Mesendoderm (in vitro differentiated cells): ENCODE measurements at regions not wholly inside any gene's neighbourhood (a gene's known extent, or its start where the extent isn't known, plus 50 kb on each side); places are given as distances from the start of the nearest gene placed in this dataset.
"Not testable (repeated sequence)": the region's sequence is repeated elsewhere in the genome, so short reads cannot be mapped to it uniquely, and the experiment has no call there.

Experiments
- DNase-seq: peaks from one replicate; pipeline ENCODE4 v3.0.0; 2013
- H2AK5ac ChIP-seq: 2 replicates; pipeline ENCODE4 v1.6.1; 2013; ENCODE audit warnings: low read length, inconsistent platforms
- H2BK120ac ChIP-seq: 2 replicates; pipeline ENCODE4 v1.6.1; 2013; ENCODE audit warnings: low read depth, mild to moderate bottlenecking, low read length, moderate library complexity, mixed read lengths
- H2BK15ac ChIP-seq: replicated peaks from 2 replicates; pipeline ENCODE4 v1.6.1; 2013; ENCODE audit warnings: low read depth, mild to moderate bottlenecking, moderate library complexity
- H2BK5ac ChIP-seq: 2 replicates; pipeline ENCODE4 v1.6.1; 2013; ENCODE audit warnings: low read length, inconsistent platforms
- H3K18ac ChIP-seq: 2 replicates; pipeline ENCODE4 v1.6.1; 2013; ENCODE audit warnings: mild to moderate bottlenecking, low read length, mixed read lengths
- H3K23ac ChIP-seq: one replicate; pipeline ENCODE4 v1.6.1; 2013; ENCODE audit warnings: low read length
- H3K27ac ChIP-seq: 2 replicates; pipeline ENCODE4 v1.5.1; 2013; ENCODE audit warnings: low read depth, mild to moderate bottlenecking, inconsistent platforms, low read length, moderate library complexity
- H3K27me3 ChIP-seq: 2 replicates; pipeline ENCODE4 v1.6.1; 2013; ENCODE audit warnings: low read length, control low read depth, mild to moderate bottlenecking, inconsistent platforms; ENCODE audit not compliant: insufficient read depth, poor library complexity
- H3K36me3 ChIP-seq: 2 replicates; pipeline ENCODE4 v1.6.1; 2013; ENCODE audit warnings: low read length, inconsistent platforms; ENCODE audit not compliant: control insufficient read depth, insufficient read depth
- H3K4ac ChIP-seq: one replicate; pipeline ENCODE4 v1.6.1; 2013; ENCODE audit warnings: low read depth, mild to moderate bottlenecking, low read length, moderate library complexity
- H3K4me1 ChIP-seq: 2 replicates; pipeline ENCODE4 v1.6.1; 2013; ENCODE audit warnings: low read depth, low read length, inconsistent platforms; ENCODE audit not compliant: control insufficient read depth
- H3K4me2 ChIP-seq: 2 replicates; pipeline ENCODE4 v1.6.1; 2013; ENCODE audit warnings: low read length
- H3K4me3 ChIP-seq: 2 replicates; pipeline ENCODE4 v1.5.1; 2013; ENCODE audit warnings: mild to moderate bottlenecking, low read length
- H3K56ac ChIP-seq: one replicate; pipeline ENCODE4 v1.6.1; 2013; ENCODE audit warnings: low read length
- H3K79me1 ChIP-seq: 2 replicates; pipeline ENCODE4 v1.6.1; 2013; ENCODE audit warnings: low read length, inconsistent platforms
- H3K79me2 ChIP-seq: 2 replicates; pipeline ENCODE4 v1.6.1; 2013; ENCODE audit warnings: mild to moderate bottlenecking, low read length; ENCODE audit not compliant: control insufficient read depth, insufficient read depth
- H3K9ac ChIP-seq: 2 replicates; pipeline ENCODE4 v1.6.1; 2013; ENCODE audit warnings: low read length, inconsistent platforms
- H4K5ac ChIP-seq: one replicate; pipeline ENCODE4 v1.6.1; 2013; ENCODE audit warnings: low read length
- H4K8ac ChIP-seq: one replicate; pipeline ENCODE4 v1.6.1; 2013; ENCODE audit warnings: low read depth, mild to moderate bottlenecking, control low read depth, low read length, moderate library complexity
- WGBS: extraction: QIAGEN DNeasy Blood & Tissue Kit; methylation state at CpG from one replicate; pipeline ENCODE4 v1.1.7; 2013; ENCODE audit warnings: low lambda C conversion rate, missing lambda C conversion rate; ENCODE audit not compliant: insufficient coverage; ENCODE audit errors: extremely low coverage; 5-methylcytosine and 5-hydroxymethylcytosine counted together

- not testable (repeated sequence) for H2BK5ac ChIP-seq, H3K36me3 ChIP-seq, H3K79me2 ChIP-seq, H2BK120ac ChIP-seq, H3K79me1 ChIP-seq, H3K4me2 ChIP-seq, H3K23ac ChIP-seq, H3K4me1 ChIP-seq, H3K4ac ChIP-seq, H2BK15ac ChIP-seq, DNase-seq, H4K8ac ChIP-seq, H3K27ac ChIP-seq, H3K4me3 ChIP-seq, H3K56ac ChIP-seq, H3K9ac ChIP-seq, H3K18ac ChIP-seq, H3K27me3 ChIP-seq, H4K5ac ChIP-seq, H2AK5ac ChIP-seq
- no CpG with 5 or more reads among the region's 2 CpGs for WGBS
Measured at GRCh38 chr15:32506787-32507186, 51.4 kb upstream of the GOLGA8O start.

GRCh38 chr15:32505633-32506032 lies 50.2 kb upstream of the GOLGA8O start:
- H2BK120ac ChIP-seq, H3K79me2 ChIP-seq, H3K27ac ChIP-seq, H2AK5ac ChIP-seq, H3K18ac ChIP-seq, H3K79me1 ChIP-seq, H2BK15ac ChIP-seq, H3K23ac ChIP-seq, H2BK5ac ChIP-seq, H3K36me3 ChIP-seq, H3K56ac ChIP-seq, H3K4me2 ChIP-seq, H3K9ac ChIP-seq, H3K4me3 ChIP-seq, H4K5ac ChIP-seq, H3K27me3 ChIP-seq, H4K8ac ChIP-seq, DNase-seq, H3K4me1 ChIP-seq, H3K4ac ChIP-seq: not testable (repeated sequence)
- WGBS = no CpG with 5 or more reads among the region's 4 CpGs
